Adrenal gland (tissue), 9 donors: ENCODE measurements at regions not wholly inside any gene's neighbourhood (a gene's known extent, or its start where the extent isn't known, plus 50 kb on each side); places are given as distances from the start of the nearest gene placed in this dataset.

Experiments
- DNase-seq, 7 donors: peaks; one replicate each; pipeline ENCODE4 v3.0.0-alpha.2; 2019 to 2020
- H3K27ac ChIP-seq, 5 donors: fragments of 200-600 bp; sonication (generic) in 4 of 5; 1 replicate in 3 of 5; 2 replicates in 2 of 5; pipeline versions ENCODE4 v1.5.1 to v1.8.0; 2016 to 2020; ENCODE audit warnings: mild to moderate bottlenecking in 1 of 5
- H3K27me3 ChIP-seq: fragments of 200-600 bp; 2 replicates; pipeline ENCODE4 v1.8.0; 2021
- H3K36me3 ChIP-seq, 2 donors: fragments of 200-600 bp; replicated peaks in 1 of 2; 1 replicate in 1 of 2; 2 replicates in 1 of 2; pipeline versions ENCODE4 v1.5.1 to v1.8.0; 2018 to 2022
- H3K4me1 ChIP-seq, 2 donors: fragments of 200-600 bp; replicated peaks in 1 of 2; 1 replicate in 1 of 2; 2 replicates in 1 of 2; pipeline versions ENCODE4 v1.5.1 to v1.8.0; 2018 to 2021
- H3K4me3 ChIP-seq, 4 donors: fragments of 200-600 bp; sonication (generic) in 3 of 4; one replicate each; pipeline ENCODE4 v1.5.1; 2016 to 2018
- H3K9me3 ChIP-seq, 3 donors: fragments of 200-600 bp; sonication (generic) in 1 of 3; replicated peaks in 1 of 3; 1 replicate in 2 of 3; 2 replicates in 1 of 3; pipeline versions ENCODE4 v1.5.1 to v1.8.0; 2016 to 2021
- POLR2A ChIP-seq, 2 donors: fragments of 450-650 bp; IDR thresholded peaks; one replicate each; pipeline ENCODE4 v1.6.1; 2017; ENCODE audit warnings: antibody characterized with exemption in 2 of 2, mild to moderate bottlenecking in 2 of 2, moderate library complexity in 1 of 2
- WGBS, 4 donors: extraction: QIAGEN DNeasy Blood & Tissue Kit in 2 of 4; methylation state at CpG; one replicate each; pipeline versions ENCODE4 v1.1.5 to v1.1.7; 2013 to 2017; 5-methylcytosine and 5-hydroxymethylcytosine counted together
- intact Hi-C, 2 donors: fragments of 100-400 bp; cut with DNase I; formaldehyde crosslinking; loops; one replicate each; pipeline versions ENCODE4 v1.14.1 to v1.15.0; 2022 to 2023
- small RNA-seq, 2 donors: library from RNA; depleted of rRNA; stranded (forward); fragments of <200 nt; gene quantifications; one replicate each; pipeline ENCODE3, GENCODE V24; 2016
- TF ChIP-seq, protein P1 (sequence below), 6 experiments: fragments of 450-650 bp in 4 of 6; fragments of 200-600 bp in 2 of 6; sonication (generic) in 1 of 6; IDR thresholded peaks; 1 replicate in 5 of 6; 2 replicates in 1 of 6; pipeline versions ENCODE4 v1.5.1 to v1.8.0; 2016 to 2021; ENCODE audit warnings: antibody characterized with exemption in 6 of 6, mild to moderate bottlenecking in 2 of 6, moderate library complexity in 1 of 6
- donor health status: healthy with polysubstance abuse.
- donor health status: Bipolar disorder and iron deficiency.
- donor health status: DM: yes; HTN: yes; CAD: no.
- donor health status: DM: no; HTN: no; CAD: no.
- donor health status: DM: no; HTN: no; CAD: no.

DNA sequence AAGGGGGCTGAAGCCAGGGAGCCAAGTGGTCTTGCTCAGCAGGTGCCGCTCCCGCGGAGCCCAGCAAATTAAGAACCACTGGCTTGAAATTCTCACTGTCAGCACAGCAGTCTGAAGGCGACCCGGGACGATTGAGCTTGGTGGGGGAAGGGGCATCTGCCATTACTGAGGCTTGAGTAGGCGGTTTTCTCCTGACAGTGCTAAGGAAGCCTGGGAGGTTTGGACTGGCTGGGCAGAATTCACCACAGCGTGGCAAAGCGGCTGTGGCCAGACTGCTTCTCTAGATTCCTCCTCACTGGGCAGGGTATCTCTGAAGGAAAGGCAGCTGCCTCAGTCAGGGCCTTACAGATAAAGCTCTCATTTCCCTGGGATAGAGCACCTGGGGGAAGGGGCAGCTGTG is 57.0 kb upstream of the GPR149 start:
- no peaks in the 10 kb centered on the region for H3K27me3 ChIP-seq
- no peaks in the 10 kb centered on the region for H3K9me3 ChIP-seq
- H3K4me1 ChIP-seq: no peaks in the 10 kb centered on the region
- intact Hi-C loops: no loop called here
- H3K36me3 ChIP-seq: no peaks in the 10 kb centered on the region
- no peak for TF ChIP-seq POLR2A (IDR thresholded peaks at IDR 0.05)
- TF ChIP-seq, protein P1, sequence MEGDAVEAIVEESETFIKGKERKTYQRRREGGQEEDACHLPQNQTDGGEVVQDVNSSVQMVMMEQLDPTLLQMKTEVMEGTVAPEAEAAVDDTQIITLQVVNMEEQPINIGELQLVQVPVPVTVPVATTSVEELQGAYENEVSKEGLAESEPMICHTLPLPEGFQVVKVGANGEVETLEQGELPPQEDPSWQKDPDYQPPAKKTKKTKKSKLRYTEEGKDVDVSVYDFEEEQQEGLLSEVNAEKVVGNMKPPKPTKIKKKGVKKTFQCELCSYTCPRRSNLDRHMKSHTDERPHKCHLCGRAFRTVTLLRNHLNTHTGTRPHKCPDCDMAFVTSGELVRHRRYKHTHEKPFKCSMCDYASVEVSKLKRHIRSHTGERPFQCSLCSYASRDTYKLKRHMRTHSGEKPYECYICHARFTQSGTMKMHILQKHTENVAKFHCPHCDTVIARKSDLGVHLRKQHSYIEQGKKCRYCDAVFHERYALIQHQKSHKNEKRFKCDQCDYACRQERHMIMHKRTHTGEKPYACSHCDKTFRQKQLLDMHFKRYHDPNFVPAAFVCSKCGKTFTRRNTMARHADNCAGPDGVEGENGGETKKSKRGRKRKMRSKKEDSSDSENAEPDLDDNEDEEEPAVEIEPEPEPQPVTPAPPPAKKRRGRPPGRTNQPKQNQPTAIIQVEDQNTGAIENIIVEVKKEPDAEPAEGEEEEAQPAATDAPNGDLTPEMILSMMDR (IDR thresholded peaks at IDR 0.05): no peak
- H3K4me3 ChIP-seq: no peak overlapping the region
- DNase-seq: no peak
- WGBS, 4 donors: 59 to 67% (median 64%) methylated on average over 6 to 9 of the region's 9 CpGs
- no peak overlapping the region for H3K27ac ChIP-seq

DNA sequence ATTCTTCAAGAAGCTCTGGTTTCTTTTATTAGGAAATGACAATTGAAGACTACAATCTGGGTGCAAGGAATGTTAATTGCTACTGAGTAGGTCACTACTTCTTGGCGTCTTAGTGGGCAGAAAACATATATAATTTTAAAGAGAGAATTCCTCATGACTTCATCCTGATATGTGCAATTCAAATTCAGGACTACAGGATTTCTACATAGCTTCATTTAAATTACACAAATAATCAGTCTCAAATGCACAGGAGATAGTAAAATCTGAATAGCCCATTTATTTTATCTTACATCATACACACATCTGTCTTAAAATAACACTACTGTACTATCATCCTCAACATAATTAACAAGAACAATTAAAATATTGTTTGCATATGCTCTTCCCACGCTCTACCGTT is 52.5 kb upstream of the GPR149 start:
- no peak for TF ChIP-seq POLR2A (IDR thresholded peaks at IDR 0.05)
- TF ChIP-seq, protein P1 (IDR thresholded peaks at IDR 0.05): no peak
- Histone ChIP-seq H3K36me3 (no peaks in the 10 kb centered on the region), H3K4me1 (no peaks in the 10 kb centered on the region), H3K27ac (no peak overlapping the region), H3K4me3 (no peak overlapping the region), H3K27me3 (no peaks in the 10 kb centered on the region), H3K9me3 (no peaks in the 10 kb centered on the region)
- no peak for DNase-seq
- intact Hi-C loops: no loop called here
- WGBS, 4 donors: 72 to 74% (median 72%) methylated on average over 3 of the region's 3 CpGs

DNA sequence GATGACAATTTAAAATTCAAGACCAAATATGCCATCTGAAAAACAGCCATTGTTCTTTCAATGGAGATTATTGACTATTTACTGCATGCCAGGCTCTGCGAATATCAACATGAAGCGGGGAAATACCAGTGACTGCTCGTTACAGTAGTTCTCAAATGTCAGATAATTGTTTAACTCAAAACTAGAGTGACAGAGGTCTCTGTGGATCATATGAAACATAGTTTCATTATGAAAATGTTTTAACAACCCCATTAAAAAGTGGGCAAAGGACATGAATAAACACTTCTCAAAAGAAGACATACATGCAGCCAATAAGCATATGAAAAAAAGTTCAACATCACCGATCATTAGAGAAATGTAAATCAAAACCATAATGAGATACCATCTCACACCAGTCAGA is 50.0 kb upstream of the GPR149 start:
- H3K9me3 ChIP-seq: no peaks in the 10 kb centered on the region
- TF ChIP-seq, protein P1 (IDR thresholded peaks at IDR 0.05): no peak
- TF ChIP-seq POLR2A (IDR thresholded peaks at IDR 0.05): no peak
- no peaks in the 10 kb centered on the region for H3K4me1 ChIP-seq
- WGBS, 4 donors: 93 to 97% (median 95%) methylated on average over 4 of the region's 4 CpGs
- no peaks in the 10 kb centered on the region for H3K36me3 ChIP-seq
- H3K27me3 ChIP-seq: no peaks in the 10 kb centered on the region
- no peak overlapping the region for H3K4me3 ChIP-seq
- H3K27ac ChIP-seq: no peak overlapping the region
- no peak for DNase-seq
- intact Hi-C loops: no loop called here

Small RNA genes lying in the stretch of these regions (small RNA-seq; reads per million reads assigned to genes)
- 0 reads per million in 2 donors for gene DYNLL1P5
